Psoas muscle (tissue), 7 donors: ENCODE measurements at regions not wholly inside any gene's neighbourhood (a gene's known extent, or its start where the extent isn't known, plus 50 kb on each side); places are given as distances from the start of the nearest gene placed in this dataset.

Experiments
- ATAC-seq, 4 donors: fragments of 200-7000 bp; cut with Tn5 transposase; one replicate each; pipeline ENCODE4 v1.9.1; 2020; ENCODE audit warnings: moderate library complexity in 3 of 4, mild to moderate bottlenecking in 2 of 4
- DNase-seq, 2 donors: peaks; one replicate each; pipeline ENCODE4 v3.0.0-alpha.2; 2020
- H3K27ac ChIP-seq: fragments of 200-600 bp; one replicate; pipeline ENCODE4 v1.8.0; 2022
- H3K27me3 ChIP-seq, 3 donors: fragments of 200-600 bp in 1 of 3; one replicate each; pipeline versions ENCODE4 v1.6.1 to v1.8.0; 2013 to 2022; ENCODE audit warnings: low read length in 2 of 3, mild to moderate bottlenecking in 2 of 3, moderate library complexity in 1 of 3; ENCODE audit not compliant: insufficient read depth in 3 of 3
- H3K36me3 ChIP-seq, 2 donors: fragments of 200-600 bp in 1 of 2; one replicate each; pipeline versions ENCODE4 v1.6.1 to v1.8.0; 2013 to 2022; ENCODE audit warnings: low read depth in 1 of 2, mild to moderate bottlenecking in 1 of 2, moderate library complexity in 1 of 2; ENCODE audit not compliant: insufficient read depth in 1 of 2
- H3K4me1 ChIP-seq: fragments of 200-600 bp; one replicate; pipeline ENCODE4 v1.8.0; 2022
- H3K4me3 ChIP-seq: fragments of 200-600 bp; one replicate; pipeline ENCODE4 v1.8.0; 2022; ENCODE audit warnings: mild to moderate bottlenecking
- H3K9me3 ChIP-seq: fragments of 200-600 bp; one replicate; pipeline ENCODE4 v1.8.0; 2022
- CTCF ChIP-seq: fragments of 200-600 bp; IDR thresholded peaks from one replicate; pipeline ENCODE4 v1.8.0; 2022; ENCODE audit warnings: antibody characterized with exemption
- WGBS, 3 donors: extraction: QIAGEN DNeasy Blood & Tissue Kit; methylation state at CpG; one replicate each; pipeline versions ENCODE4 v1.1.6 to v1.1.7; 2013; 5-methylcytosine and 5-hydroxymethylcytosine counted together
- intact Hi-C, 2 donors: fragments of 100-400 bp; cut with DNase I; formaldehyde crosslinking; loops; one replicate each; pipeline versions ENCODE4 v1.11.0 to v1.14.2; 2022
- donor health status: healthy with polysubstance abuse.
- donor health status: DM: no; HTN: no; CAD: no; lungs with moderate emphysema.
- donor health status: Bipolar disorder and iron deficiency.
- donor health status: healthy.
- donor health status: DM: yes; HTN: yes; CAD: no.
- donor health status: DM: no; HTN: no; CAD: no.
- donor health status: DM: yes; HTN: yes; CAD: no.

DNA sequence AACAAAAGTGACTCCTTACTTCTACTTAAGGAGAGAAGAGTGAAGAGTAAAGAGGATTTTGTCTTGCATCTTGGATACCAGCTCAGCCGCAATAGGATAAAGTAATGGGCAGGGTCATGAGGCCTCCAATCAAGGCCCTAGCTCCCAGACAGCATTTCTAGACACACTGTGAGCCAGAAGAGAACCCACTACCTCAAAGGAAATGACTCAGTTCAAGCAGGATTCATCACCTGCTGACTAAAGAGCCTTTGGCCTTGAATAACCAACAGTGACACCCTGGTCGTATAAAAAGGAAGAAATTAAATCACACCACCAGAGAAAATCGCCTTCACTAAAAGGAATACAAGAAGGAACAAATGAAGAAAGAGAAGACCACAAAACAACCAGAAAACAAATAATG lies 416.1 kb downstream of the PCDH18 start:
- H3K4me3 ChIP-seq: no peak overlapping the region
- no peak overlapping the region for H3K27ac ChIP-seq
- no peak for TF ChIP-seq CTCF
- no peaks in the 10 kb centered on the region for H3K9me3 ChIP-seq
- H3K36me3 ChIP-seq: no peaks in the 10 kb centered on the region
- DNase-seq (no peak), ATAC-seq (no peak)
- intact Hi-C loops: no loop called here
- WGBS, 3 donors: 81 to 93% (median 87%) methylated on average over 3 of the region's 3 CpGs
- no peaks in the 10 kb centered on the region for H3K4me1 ChIP-seq
- H3K27me3 ChIP-seq: no peaks in the 10 kb centered on the region

DNA sequence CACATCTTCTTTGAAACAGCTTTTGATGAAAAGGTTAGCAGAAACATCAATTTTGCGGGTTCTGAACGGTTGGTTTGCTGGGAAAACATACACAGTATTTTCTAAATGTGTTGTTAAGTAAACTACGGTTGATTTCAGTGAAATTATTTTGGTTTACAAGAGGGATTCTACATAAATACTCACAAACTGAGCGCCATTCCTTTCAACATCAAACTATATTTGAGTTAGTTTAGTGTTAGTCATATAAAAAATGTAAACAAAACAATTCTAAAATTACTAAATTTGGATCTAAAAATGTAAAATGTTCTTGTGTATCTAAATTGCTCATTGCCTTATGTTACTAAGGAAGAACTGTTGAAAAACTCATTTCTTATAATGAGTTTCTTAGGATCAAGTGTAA lies 425.6 kb downstream of the PCDH18 start:
- Histone ChIP-seq H3K27me3 (no peaks in the 10 kb centered on the region), H3K36me3 (no peaks in the 10 kb centered on the region), H3K4me1 (no peaks in the 10 kb centered on the region), H3K27ac (no peak overlapping the region), H3K4me3 (no peak overlapping the region), H3K9me3 (no peaks in the 10 kb centered on the region)
- ATAC-seq: no peak
- intact Hi-C loops: no loop called here
- no peak for DNase-seq
- no peak for TF ChIP-seq CTCF
- WGBS, 3 donors: 76 to 83% (median 79%) methylated on average over 4 of the region's 4 CpGs

- 59 to 68% (median 67%) methylated on average over 3 of the region's 3 CpGs for WGBS, 3 donors
- intact Hi-C loops: no loop called here
Observed at GRCh38 chr4:137106287-137106686, 426.0 kb downstream of the PCDH18 start.

DNA sequence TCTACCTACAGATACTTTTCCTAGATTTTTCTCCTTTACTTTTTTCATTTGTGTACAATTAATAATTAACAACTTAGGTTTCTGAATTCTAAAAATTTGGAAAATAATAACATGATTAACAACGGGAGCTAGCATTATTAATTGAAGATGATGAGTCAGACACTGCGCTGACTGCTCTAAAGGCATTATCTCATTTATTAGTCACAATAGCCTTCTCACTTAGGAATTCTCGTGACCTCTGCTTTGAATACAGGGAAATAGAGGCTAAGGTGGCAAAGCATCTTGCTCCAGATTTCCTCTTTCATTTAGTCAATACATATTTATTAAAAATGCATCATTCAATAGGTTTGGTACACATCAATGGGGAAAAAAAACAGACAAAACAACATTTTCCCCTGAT lies 441.3 kb downstream of the PCDH18 start:
- Histone ChIP-seq H3K4me1 (no peaks in the 10 kb centered on the region), H3K36me3 (no peaks in the 10 kb centered on the region), H3K9me3 (no peaks in the 10 kb centered on the region), H3K27ac (no peak overlapping the region), H3K27me3 (no peaks in the 10 kb centered on the region), H3K4me3 (no peak overlapping the region)
- intact Hi-C loops: no loop called here
- TF ChIP-seq CTCF: no peak
- 71 to 84% (median 79%) methylated on average over 3 of the region's 3 CpGs for WGBS, 3 donors
- ATAC-seq (no peak), DNase-seq (no peak)

More at GRCh38 chr4:137106287-137106686, 426.0 kb downstream of the PCDH18 start:
- Histone ChIP-seq H3K27me3 (no peaks in the 10 kb centered on the region), H3K4me3 (no peak overlapping the region), H3K9me3 (no peaks in the 10 kb centered on the region), H3K27ac (no peak overlapping the region), H3K36me3 (no peaks in the 10 kb centered on the region), H3K4me1 (no peaks in the 10 kb centered on the region)
- no peak for TF ChIP-seq CTCF
- no peak for DNase-seq
- ATAC-seq: no peak

- WGBS, 3 donors: 69 to 76% (median 69%) methylated on average over 2 of the region's 2 CpGs
- intact Hi-C loops: no loop called here
- Histone ChIP-seq H3K4me1 (no peaks in the 10 kb centered on the region), H3K27me3 (no peaks in the 10 kb centered on the region), H3K27ac (no peak overlapping the region), H3K4me3 (no peak overlapping the region), H3K36me3 (no peaks in the 10 kb centered on the region), H3K9me3 (no peaks in the 10 kb centered on the region)
- no peak for DNase-seq
- no peak for TF ChIP-seq CTCF
- no peak for ATAC-seq
Observed at GRCh38 chr4:137083571-137084135, 448.6 kb downstream of the PCDH18 start.
